Choroid plexus epithelial cell (primary cell): ENCODE measurements at regions not wholly inside any gene's neighbourhood (a gene's known extent, or its start where the extent isn't known, plus 50 kb on each side); places are given as distances from the start of the nearest gene placed in this dataset.
A peak's percentile ranks its signal among the peaks of the same experiment; 100 is the strongest.

ENCODE experiments used
- DNase-seq: peaks from one replicate; pipeline ENCODE4 v3.0.0-alpha.2; 2010; ENCODE audit warnings: low read depth
- H3K4me3 ChIP-seq: 2 replicates; pipeline ENCODE4 v1.5.1; 2011; ENCODE audit warnings: low read depth, mild to moderate bottlenecking, control low read depth, low read length, moderate library complexity
- CTCF ChIP-seq: conservative IDR thresholded peaks from 2 replicates; pipeline ENCODE4 v1.5.1; 2011; ENCODE audit warnings: low read depth, mild to moderate bottlenecking, control low read depth, inconsistent platforms, low read length, moderate library complexity

GRCh38 chr3:94210256-94210655 lies 147.4 kb downstream of the NSUN3 start:
- no peak for DNase-seq
- no peak for TF ChIP-seq CTCF

GRCh38 chr3:94217406-94217805 lies 154.5 kb downstream of the NSUN3 start:
- DNase-seq, result no peak
- no peak overlapping the region for H3K4me3 ChIP-seq
- no peak for TF ChIP-seq CTCF

More at GRCh38 chr3:94210256-94210655, 147.4 kb downstream of the NSUN3 start:
- H3K4me3 ChIP-seq, result no peak overlapping the region

GRCh38 chr3:94220426-94220825 lies 157.6 kb downstream of the NSUN3 start:
- DNase-seq, result no peak
- no peak for TF ChIP-seq CTCF
- no peak overlapping the region for H3K4me3 ChIP-seq

GRCh38 chr3:94221829-94222228 lies 159.0 kb downstream of the NSUN3 start:
- DNase-seq, result no peak
- H3K4me3 ChIP-seq, result no peak overlapping the region
- no peak for TF ChIP-seq CTCF

GRCh38 chr3:94225148-94225865 lies 162.4 kb downstream of the NSUN3 start:
- peak; percentile 23 for DNase-seq
- H3K4me3 ChIP-seq, result no peak overlapping the region
- no peak for TF ChIP-seq CTCF

GRCh38 chr3:94226078-94226477 lies 163.2 kb downstream of the NSUN3 start:
- peak; percentile 81 for DNase-seq
- TF ChIP-seq CTCF, result no peak
- no peak overlapping the region for H3K4me3 ChIP-seq

GRCh38 chr3:94232921-94233320 lies 170.1 kb downstream of the NSUN3 start:
- DNase-seq, result no peak
- TF ChIP-seq CTCF, result no peak
- no peak overlapping the region for H3K4me3 ChIP-seq
